ENCODE measurements at regions not wholly inside any gene's neighbourhood (a gene's known extent, or its start where the extent isn't known, plus 50 kb on each side); places are given as distances from the start of the nearest gene placed in this dataset.

DNA sequence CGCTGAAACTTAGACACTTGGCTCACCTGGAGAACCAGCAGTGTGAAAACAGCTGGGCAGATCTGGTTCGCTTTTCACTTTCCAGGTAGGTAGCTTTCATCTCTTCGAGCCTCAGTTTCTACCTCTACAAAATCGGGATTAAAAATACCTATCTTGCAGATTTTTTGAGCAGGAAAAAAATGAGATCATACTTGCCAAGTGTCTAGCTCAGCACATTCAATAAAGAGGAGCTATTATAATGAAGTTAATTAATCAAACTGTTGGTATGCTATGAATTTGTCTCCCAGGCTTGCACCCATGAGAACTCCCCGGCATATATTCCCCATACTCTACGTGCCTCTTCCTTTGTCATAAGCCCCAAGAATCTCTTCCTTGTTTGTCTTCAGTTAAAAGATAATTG lies 158.6 kb upstream of the LDB2 start:
- TF ChIP-seq ZBTB7A (IDR thresholded peaks at IDR 0.05; ENCODE audit: low read depth): no peak
- TF ChIP-seq EGR1 (IDR thresholded peaks at IDR 0.05): no peak

DNA sequence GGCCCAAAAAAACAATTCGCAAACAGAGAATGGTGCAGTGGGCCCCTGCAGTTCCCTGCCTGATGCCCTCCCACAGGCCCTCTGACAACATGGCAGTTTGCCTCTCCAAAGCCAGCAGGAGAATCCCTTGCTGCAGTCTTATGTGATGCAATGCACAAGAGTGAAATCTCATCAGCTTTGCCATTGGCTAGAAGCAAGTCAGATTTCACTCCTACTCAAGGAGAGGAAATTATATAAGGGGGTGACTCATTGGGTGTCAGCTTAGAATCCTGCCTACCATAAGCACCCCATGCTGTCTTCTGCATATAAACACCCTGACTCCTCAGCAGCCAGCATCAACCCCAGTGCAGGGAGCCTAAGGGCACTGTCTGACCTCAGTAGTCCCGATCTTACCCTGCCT lies 157.3 kb upstream of the LDB2 start:
- TF ChIP-seq CEBPB (IDR thresholded peaks at IDR 0.05) (no peak), FOXM1 (IDR thresholded peaks at IDR 0.05; ENCODE audit: borderline replicate concordance, low read depth) (no peak), ZBTB7A (IDR thresholded peaks at IDR 0.05; ENCODE audit: low read depth) (no peak)
- TF ChIP-seq, protein P1, sequence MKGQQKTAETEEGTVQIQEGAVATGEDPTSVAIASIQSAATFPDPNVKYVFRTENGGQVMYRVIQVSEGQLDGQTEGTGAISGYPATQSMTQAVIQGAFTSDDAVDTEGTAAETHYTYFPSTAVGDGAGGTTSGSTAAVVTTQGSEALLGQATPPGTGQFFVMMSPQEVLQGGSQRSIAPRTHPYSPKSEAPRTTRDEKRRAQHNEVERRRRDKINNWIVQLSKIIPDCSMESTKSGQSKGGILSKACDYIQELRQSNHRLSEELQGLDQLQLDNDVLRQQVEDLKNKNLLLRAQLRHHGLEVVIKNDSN (IDR thresholded peaks at IDR 0.05): no peak

DNA sequence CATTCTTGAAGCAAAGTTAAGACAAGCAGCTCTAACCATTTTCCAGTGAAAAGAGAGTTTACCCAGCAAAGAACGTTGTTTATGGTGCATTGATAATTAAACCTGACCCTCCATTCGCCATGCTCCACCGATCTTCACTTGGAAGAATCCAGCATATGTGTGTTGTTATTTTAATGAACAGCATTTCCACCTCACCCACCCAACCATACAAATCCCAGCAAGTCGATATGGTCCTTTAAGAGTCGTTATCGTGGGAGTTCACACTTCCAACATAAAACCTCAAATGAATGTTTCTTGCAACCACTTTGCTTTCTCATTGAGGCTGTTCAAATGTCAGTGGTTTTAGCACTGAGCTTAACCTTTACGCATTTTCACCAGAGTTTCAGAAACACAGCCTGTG lies 147.4 kb upstream of the LDB2 start:
- TF ChIP-seq CEBPB (IDR thresholded peaks at IDR 0.05) (no peak), RAD21 (IDR thresholded peaks at IDR 0.05; ENCODE audit: low read depth) (no peak), ZBTB7A (IDR thresholded peaks at IDR 0.05; ENCODE audit: low read depth) (no peak), EGR1 (IDR thresholded peaks at IDR 0.05) (no peak), TAF1 (IDR thresholded peaks at IDR 0.05; ENCODE audit: low read depth) (no peak), CREB1 (IDR thresholded peaks at IDR 0.05; ENCODE audit: low read depth) (no peak), TEAD4 (IDR thresholded peaks at IDR 0.05) (no peak), YY1 (IDR thresholded peaks at IDR 0.05; ENCODE audit: low read depth) (no peak), EP300 (IDR thresholded peaks at IDR 0.05; ENCODE audit: borderline replicate concordance) (no peak)
- TF ChIP-seq, protein P2, sequence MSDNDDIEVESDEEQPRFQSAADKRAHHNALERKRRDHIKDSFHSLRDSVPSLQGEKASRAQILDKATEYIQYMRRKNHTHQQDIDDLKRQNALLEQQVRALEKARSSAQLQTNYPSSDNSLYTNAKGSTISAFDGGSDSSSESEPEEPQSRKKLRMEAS (IDR thresholded peaks at IDR 0.05): no peak
- TF ChIP-seq, protein P3, sequence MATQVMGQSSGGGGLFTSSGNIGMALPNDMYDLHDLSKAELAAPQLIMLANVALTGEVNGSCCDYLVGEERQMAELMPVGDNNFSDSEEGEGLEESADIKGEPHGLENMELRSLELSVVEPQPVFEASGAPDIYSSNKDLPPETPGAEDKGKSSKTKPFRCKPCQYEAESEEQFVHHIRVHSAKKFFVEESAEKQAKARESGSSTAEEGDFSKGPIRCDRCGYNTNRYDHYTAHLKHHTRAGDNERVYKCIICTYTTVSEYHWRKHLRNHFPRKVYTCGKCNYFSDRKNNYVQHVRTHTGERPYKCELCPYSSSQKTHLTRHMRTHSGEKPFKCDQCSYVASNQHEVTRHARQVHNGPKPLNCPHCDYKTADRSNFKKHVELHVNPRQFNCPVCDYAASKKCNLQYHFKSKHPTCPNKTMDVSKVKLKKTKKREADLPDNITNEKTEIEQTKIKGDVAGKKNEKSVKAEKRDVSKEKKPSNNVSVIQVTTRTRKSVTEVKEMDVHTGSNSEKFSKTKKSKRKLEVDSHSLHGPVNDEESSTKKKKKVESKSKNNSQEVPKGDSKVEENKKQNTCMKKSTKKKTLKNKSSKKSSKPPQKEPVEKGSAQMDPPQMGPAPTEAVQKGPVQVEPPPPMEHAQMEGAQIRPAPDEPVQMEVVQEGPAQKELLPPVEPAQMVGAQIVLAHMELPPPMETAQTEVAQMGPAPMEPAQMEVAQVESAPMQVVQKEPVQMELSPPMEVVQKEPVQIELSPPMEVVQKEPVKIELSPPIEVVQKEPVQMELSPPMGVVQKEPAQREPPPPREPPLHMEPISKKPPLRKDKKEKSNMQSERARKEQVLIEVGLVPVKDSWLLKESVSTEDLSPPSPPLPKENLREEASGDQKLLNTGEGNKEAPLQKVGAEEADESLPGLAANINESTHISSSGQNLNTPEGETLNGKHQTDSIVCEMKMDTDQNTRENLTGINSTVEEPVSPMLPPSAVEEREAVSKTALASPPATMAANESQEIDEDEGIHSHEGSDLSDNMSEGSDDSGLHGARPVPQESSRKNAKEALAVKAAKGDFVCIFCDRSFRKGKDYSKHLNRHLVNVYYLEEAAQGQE (IDR thresholded peaks at IDR 0.05; ENCODE audit: low read depth): no peak
- TF ChIP-seq, protein P1 (IDR thresholded peaks at IDR 0.05): no peak

DNA sequence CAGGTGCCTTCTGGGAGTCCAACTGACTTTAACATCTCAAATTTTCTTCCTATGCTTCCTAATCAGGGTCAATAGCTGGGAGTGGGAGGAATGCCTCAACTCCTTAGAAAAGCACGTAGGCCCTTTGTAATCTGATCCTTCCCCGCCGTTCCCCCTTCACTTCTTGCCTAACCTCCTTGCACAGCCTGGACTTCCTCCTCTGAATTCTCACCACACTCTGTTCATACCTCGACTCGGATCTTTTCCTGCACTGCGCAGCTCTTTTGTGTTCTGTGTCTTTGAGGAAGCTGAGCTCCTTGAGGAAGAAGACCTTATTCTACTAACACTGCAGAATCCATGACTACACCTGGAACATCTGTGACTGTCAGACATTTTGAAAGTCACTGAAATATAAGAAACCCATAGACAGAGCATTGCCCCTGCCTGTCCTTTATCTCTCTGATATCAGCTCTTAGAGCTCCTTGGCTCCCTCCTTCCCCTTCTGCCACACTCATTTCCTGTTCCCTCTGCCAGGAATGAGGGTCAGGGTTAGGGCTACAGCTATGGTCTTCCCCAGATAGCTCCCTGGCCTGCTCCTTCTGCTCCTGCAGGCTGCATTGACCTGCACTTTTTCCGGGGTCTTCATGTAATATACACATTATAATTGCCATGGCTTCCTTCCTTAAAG lies 140.2 kb upstream of the LDB2 start:
- TF ChIP-seq RAD21 (IDR thresholded peaks at IDR 0.05; ENCODE audit: low read depth) (no peak), TCF12 (IDR thresholded peaks at IDR 0.05; ENCODE audit: low read depth) (no peak), CEBPB (IDR thresholded peaks at IDR 0.05) (no peak), FOXM1 (IDR thresholded peaks at IDR 0.05; ENCODE audit: borderline replicate concordance, low read depth) (no peak)
- TF ChIP-seq, protein P1 (IDR thresholded peaks at IDR 0.05): no peak

DNA sequence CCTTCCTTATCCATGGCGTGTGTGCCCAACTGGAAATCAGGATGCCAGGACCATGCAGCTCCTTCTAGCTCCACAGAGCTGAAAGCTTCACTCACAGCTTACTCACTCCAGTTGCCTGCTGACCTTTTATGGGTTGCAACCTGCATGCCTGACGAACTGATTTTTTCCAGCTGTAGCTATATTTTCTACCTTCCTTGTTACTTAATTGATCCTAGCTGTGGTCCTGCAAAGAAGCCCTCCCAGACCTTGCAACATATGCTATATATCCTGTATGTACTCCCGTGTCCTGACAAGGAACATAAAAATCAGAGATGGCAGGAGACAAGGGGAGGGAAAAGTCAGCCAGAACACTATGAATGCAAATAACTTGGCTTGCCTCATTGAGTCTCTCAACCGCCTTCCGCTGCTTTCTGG lies 135.3 kb upstream of the LDB2 start:
- TF ChIP-seq YY1 (IDR thresholded peaks at IDR 0.05; ENCODE audit: low read depth) (no peak), NFIC (IDR thresholded peaks at IDR 0.05) (no peak), FOXM1 (IDR thresholded peaks at IDR 0.05; ENCODE audit: borderline replicate concordance, low read depth) (no peak), EP300 (IDR thresholded peaks at IDR 0.05; ENCODE audit: borderline replicate concordance) (no peak), RAD21 (IDR thresholded peaks at IDR 0.05; ENCODE audit: low read depth) (no peak), CEBPB (IDR thresholded peaks at IDR 0.05) (no peak), TEAD4 (IDR thresholded peaks at IDR 0.05) (no peak), EGR1 (IDR thresholded peaks at IDR 0.05) (no peak), CREB1 (IDR thresholded peaks at IDR 0.05; ENCODE audit: low read depth) (no peak), TAF1 (IDR thresholded peaks at IDR 0.05; ENCODE audit: low read depth) (no peak), ZBTB7A (IDR thresholded peaks at IDR 0.05; ENCODE audit: low read depth) (no peak), TCF12 (IDR thresholded peaks at IDR 0.05; ENCODE audit: low read depth) (no peak)
- TF ChIP-seq, protein P1 (IDR thresholded peaks at IDR 0.05): no peak
- TF ChIP-seq, protein P3 (IDR thresholded peaks at IDR 0.05; ENCODE audit: low read depth): no peak
- TF ChIP-seq, protein P2 (IDR thresholded peaks at IDR 0.05): no peak

Measured in Ishikawa (cell line).